HG03442 (cell line): ENCODE measurements at regions not wholly inside any gene's neighbourhood (a gene's known extent, or its start where the extent isn't known, plus 50 kb on each side); places are given as distances from the start of the nearest gene placed in this dataset.
"Not testable (repeated sequence)": the region's sequence is repeated elsewhere in the genome, so short reads cannot be mapped to it uniquely, and the experiment has no call there.

Experiments
- ATAC-seq: cut with Tn5 transposase; IDR thresholded peaks from one replicate; pipeline ENCODE4 v1.9.1; 2021; ENCODE audit warnings: mild to moderate bottlenecking, moderate library complexity; ENCODE audit not compliant: unreplicated experiment

DNA sequence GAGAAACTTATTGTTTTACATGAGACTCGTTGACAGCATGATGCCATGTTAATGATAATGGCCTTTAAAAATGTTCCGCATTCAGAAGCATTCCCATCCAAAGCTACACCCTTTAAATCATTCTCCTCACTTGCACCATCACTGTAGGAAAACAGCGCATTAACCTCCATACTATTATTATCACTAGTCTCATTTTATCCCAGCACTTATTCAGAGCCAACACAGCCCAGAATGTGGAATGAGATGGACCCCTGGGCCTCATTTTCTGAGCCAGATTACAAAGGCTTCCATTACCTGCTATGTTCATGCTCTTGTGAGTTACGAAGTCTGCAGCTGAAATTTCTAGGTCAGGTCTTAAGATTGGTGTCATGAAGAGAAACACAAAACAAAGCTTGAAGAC, 159.4 kb downstream of the HS3ST3A1 start:
- ATAC-seq = no peak

DNA sequence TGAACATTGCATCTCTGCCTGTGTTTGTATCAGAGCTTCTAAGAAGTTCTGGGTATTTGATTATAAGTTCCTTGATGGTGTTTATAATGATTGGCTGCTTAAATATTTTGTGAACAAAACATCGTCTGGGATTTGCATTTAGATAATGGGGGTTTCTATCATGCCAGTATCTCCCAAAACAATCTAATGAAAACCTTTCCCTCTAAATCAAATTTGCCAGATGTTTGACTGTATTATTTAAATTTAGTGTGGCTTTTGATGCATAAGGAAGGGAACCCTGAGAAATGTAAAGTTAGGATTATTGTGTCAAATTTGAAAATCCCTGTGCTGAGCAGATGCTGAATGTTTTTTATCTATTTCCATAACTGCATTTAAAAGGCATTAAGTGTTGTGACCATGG, 159.9 kb downstream of the HS3ST3A1 start:
- ATAC-seq = no peak

DNA sequence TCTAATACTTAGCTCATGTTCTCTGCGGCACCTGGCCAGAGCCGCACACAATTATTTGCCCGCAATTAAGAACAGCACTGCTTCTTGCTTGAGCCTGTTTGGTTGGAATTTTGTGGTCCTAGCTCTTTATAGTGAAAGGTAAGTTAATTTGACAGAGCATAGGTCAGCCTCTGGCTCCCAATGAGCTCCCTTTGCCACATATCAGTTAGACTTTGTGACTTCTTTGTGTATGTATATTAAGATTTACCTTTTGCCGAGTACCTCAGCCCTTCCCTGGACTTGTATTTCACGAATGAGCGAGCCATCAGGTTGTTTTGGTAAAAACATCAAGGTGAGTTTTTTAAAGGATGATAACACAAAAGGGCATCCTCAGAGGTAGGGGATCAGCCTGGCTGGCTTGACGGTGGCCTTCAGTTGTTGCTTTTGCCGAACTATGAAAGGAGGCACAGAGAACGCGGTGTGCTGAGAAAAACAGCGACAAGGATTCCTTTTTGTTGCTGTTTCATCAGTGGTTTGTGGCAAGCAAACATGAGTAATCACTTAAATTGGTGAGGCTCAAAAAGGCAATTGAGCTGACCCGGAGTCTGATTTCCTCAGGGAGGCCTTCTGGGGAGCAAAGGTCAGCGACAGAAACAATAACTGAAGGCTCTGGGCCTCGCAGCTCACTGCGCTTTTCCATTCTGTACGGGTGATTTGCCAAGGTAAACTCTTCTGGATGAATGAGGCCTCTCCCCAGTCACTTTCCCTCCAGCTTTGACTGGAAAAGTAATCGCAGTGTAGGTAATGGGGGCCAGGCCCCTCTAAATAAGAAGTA, 163.6 kb downstream of the HS3ST3A1 start:
- ATAC-seq = no peak

DNA sequence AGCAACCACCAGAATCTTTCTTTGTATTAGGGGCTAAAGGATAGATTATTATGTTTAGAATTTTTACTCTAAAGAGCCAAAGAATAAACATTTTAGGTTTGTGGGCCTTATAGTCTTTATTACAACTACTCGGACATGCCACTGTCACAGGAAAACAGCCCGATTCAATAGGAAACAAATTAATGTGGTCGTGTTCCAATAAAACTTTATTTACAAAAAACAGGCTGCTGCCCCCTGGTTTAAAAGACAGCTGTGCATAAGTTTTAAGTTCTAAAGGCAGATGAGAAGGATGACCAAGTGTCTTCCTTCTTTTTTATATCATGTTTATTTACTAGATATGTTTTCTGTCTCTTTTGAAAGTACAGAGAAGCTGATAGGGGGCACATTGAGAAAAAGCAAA, 166.5 kb downstream of the HS3ST3A1 start:
- no peak for ATAC-seq

DNA sequence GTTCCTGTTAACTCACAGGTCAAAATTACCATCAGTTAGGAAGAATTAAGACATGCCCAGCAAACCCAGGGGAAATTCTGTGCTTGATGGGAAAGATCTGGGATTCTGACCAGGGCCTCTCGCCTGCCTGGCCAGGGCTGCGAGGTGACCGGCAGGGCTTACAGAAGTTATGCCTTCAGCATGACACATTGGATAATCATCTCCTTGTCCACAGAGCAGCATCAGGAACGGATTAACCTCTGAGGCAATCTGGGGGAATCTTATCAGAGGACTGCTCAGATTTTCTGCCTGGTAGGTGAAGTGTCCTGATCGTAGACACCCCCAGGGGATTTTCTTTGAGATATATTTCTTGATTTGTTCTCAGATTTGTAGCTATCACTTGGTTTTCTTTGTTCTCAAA, 172.5 kb downstream of the HS3ST3A1 start:
- ATAC-seq = no peak

DNA sequence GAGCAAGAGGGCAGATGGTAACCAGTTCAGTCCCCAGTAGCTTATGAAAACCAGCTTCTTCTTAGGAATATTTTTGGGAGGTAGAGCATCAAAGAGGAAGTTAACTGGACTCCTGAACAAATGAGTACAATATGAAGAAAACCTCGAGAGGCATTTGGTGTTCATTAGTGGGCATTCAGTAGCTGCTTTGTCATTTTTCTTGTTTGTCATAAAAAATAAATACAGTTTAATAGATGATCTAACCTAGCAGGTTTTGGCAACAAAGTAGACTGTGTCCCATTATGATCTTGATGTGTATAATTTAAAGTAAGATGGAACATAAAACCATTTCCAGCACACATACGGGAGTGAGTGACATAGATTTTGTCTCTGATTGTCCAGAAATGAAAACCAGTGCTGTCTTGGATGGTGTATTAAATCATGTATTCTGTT, 173.1 kb downstream of the HS3ST3A1 start:
- ATAC-seq = no peak

DNA sequence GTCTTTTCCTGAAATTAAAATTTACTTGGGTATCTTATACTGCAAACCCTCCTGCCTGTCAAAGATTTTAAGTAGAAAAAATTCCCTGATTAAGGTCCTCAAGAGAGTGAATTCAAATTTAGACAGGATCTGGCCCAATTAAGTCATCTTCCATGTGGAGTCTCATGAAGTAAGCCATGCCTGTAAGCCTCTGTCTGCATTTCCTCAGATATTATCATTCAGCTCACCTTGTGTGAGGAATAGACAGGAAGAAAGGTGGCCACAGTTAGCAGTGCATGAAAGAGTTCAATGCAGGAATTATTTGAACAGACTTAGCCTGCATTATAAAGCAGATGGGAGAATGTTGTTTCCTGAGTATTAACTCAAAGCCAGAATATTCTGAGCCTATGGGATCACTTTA, 174.7 kb downstream of the HS3ST3A1 start:
- ATAC-seq = no peak

DNA sequence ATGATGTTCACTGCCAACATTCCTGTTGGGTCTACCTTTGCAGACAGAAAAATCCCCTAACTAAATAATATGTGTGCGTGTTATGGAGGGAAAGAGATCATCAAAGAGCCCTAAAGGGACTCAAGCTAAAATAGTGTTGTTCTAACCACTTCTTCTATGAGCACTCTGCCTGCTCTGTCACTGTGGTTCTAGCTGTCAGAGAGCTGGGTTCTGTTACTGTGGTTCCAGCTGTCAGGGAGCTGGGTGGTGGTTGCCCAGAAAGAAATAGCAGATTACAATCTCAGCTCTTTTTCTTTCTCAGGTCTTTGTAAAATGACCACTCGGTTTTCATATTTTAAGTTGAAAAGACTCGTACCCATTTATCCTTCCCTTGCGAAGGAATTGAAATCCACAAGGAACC, 176.3 kb downstream of the HS3ST3A1 start:
- no peak for ATAC-seq

DNA sequence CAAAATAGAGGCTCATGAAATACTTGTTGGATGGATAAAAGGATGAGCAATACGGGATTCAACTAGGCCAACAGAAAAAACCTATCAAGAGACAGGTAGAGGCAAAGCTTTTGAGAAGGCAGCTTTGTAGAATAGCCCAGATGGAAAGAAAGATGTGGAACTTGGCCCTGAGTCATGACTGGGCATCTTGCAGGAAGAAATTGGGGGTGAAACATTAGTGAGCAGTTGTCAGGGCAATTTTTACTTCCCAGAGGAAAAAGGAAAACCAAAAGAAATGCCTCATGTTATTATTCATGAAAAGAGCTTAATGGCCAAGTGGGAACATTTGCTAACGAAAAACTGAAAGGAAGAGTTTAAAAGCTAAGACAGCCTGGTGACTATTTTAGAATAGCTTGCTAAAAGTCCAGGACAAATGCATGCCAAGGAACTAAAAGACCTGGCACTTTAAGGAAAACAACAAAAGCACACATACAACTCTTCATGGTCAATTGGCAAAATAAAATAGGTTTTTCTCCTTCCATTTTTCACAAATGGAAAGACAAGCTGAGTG, 180.1 kb downstream of the HS3ST3A1 start:
- ATAC-seq = no peak

DNA sequence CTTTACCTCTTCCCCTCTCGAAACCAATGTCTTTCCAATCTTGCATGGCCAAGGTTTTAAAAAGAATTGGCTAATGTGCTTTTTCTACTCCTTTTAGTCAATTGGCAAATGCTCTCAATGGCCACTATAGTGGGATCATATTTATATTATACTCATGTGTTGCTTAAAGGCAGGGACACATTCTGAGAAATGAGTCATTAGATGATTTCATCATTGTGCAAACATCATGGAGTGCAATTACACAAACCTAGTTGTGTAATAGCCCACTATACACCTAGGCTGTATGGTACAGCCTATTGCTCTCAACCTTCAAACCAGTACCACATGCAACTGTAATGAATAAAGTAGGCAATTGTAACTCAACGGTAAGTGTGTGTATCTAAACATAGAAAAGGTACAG, 180.9 kb downstream of the HS3ST3A1 start:
- ATAC-seq = no peak

DNA sequence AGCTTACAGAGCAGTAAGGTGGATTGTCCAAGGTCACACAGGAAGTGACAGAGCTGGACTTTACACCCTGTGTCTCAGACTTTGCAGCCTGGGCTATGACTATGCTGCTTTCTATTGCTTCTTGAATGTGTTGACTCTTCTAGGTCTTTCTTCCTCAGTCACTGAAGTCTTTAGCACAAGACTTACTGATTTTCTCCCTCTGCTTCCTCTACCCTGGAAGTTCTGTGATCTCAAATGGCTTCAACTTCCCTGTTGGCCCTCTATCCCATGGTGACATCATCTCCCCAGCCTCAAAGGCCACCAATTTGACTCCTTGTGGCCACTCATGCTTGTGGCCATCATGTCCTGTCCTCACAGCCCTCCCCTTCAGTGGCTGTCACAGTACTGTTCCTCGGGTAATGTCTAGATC, 181.3 kb downstream of the HS3ST3A1 start:
- ATAC-seq = no peak

DNA sequence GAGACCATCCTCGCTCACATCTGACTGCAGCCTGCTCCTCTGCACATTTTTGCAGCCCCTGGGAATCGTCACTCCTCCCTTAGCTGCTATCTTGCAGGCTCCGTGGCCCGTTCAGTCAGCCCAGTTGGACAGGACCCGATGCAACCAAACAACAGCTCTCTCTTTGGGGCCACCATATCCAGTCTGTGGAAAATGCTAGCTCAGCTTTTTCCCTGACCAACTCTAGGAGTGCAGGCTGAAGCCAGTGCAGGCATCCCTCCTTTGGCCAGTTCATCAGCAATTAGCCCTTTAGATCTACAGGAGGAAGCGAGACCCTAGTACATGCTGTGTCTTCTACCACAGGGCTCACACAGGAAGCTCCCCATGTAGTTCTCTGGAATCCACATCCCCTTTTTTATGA, 182.1 kb downstream of the HS3ST3A1 start:
- ATAC-seq = no peak

DNA sequence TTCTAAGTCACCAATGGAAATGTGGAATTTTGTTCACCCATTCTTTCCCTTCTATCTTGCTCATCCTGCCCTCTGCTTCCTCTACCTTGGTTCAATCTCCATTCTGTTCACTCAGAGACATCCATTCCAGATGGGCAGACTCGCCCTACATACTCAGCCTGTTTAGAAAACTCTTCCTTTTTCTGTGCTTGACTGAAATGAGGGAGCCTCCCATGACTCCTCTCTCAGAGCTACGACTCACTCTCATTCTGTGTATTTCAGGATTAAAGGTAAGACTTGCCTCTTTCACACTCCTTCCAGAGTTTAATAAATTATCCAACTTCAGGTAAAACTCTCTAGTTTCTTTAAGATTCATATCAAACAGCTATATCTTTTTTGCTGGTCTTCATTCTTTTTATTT, 182.8 kb downstream of the HS3ST3A1 start:
- no peak for ATAC-seq

DNA sequence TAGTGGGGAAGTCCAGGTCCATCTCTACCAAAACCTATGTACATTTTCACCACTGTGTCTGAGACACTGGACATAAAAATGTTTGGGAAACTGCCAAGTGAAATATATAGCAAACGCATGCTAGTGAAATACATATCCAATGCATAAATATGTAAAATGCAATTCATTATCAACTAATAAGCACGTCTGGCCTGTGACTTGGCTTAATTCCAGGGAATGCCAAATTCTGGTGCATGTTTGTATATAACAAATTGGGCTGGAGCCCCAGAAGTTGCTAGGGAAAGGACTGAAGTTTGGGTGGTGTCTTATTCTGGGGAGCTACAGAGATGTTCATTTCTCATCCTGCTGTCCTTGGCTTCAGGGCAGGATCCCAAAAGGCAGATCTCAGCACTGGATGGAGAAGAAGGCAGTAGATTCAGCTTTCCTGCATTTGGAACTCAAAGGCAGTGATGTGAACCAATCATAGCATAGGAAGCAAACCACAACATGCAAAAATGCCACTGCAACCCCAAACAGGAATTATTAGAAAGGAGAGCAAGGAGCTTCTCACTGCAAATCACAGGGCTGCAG, 184.3 kb downstream of the HS3ST3A1 start:
- ATAC-seq = no peak

DNA sequence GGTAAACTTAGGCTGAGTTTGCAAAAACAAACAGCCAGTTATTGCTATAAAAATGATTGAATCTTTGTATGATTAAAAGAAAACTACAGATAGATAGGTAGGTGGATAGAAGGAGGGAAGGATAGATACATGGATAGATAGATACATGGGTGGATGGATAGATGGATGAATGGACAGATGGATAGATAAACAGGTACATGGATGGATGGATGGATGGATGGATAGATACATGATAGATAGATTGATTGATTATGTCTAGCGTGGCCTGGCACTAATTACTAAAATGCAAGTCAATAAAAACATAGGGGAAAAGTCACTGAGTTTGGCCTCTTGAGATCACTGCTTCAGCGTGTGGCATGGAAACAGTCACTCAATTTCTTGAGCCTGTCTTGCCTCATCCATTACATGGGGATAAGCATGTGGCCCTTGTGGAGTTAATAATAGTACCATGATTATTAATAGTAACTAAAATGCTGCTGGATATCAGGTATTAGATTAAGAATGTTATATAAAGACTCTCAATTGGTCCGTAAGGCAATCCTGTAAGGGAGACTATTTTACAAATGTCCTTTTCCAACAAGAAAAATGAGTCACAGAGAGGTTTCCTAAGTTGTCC, 184.9 kb downstream of the HS3ST3A1 start:
- ATAC-seq = no peak

DNA sequence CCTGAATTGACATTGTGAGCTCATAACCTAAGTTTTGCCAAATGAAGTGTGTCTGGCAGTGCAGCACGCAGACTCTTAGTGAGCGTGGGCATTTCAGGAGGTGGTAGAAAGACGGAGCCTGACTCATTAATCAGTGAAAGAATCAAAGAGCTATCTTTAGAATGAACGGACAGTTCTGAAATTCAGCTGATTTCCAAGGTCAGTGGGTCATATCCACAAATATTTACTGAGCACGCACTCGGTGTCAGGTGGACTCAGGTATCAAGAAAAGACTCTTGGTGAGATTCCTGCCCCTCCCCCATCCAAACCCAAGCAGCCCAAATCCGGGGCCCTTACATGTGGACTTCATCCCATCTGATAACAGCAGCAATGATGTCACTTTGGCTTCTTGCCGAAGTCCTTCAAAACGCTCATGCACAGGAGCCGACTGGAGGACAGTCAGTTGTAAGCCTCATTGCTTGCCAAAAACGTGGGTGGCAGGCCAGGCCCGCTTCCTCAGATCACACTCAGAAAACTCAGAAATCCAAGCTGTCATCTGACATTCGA, 185.8 kb downstream of the HS3ST3A1 start:
- ATAC-seq = no peak

DNA sequence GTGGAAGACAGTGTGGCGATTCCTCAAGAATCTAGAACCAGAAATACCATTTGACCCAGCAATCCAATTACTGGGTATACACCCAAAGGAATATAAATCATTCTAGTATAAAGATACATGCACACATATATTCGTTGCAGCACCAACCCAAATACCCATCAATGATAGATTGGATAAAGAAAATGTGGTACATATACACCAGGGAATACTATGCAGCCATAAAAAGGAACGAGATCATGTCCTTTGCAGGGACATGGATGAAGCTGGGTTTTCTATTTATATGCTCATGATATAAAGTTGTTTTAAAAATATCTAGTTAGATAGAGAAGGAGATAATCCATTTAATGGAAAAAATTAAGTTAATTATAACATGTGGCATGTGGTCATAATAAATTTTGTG, 186.5 kb downstream of the HS3ST3A1 start:
- ATAC-seq = not testable (repeated sequence)

DNA sequence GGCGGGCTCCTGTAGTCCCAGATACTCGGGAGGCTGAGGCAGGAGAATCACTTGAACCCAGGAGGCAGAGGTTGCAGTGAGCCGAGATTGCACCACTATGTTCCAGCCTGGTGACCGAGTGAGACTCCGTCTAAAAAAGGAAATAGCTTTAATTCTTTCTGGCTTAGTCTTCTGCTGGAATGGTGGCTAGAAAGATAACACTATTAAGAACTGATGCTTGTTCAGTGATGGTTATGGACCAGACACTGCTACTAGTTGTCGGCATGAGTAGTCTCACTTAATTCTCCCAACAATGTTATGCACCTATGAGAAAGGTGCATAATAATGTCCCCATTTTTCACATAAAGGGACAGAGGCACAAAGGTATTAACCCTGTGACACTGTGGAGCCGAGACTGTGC, 188.7 kb downstream of the HS3ST3A1 start:
- ATAC-seq = no peak

DNA sequence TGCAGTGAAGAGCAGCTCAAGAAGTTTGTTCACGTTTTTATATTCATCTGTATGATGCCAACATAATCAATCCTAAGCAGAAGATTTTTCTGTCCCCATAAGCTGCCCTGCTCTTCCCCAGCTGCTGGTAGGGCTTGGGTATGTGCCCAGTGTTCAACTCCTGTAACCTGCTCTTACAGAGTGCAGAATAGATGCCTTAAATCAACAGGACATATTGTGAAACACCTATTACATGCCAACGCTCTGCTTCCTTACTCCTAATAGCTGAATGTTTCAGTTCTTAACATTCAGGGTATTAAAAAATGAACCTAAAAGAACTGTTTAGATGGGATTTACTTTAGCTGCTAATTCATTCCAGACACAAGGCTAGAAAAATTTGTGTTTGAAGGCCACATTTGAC, 190.9 kb downstream of the HS3ST3A1 start:
- ATAC-seq = no peak

DNA sequence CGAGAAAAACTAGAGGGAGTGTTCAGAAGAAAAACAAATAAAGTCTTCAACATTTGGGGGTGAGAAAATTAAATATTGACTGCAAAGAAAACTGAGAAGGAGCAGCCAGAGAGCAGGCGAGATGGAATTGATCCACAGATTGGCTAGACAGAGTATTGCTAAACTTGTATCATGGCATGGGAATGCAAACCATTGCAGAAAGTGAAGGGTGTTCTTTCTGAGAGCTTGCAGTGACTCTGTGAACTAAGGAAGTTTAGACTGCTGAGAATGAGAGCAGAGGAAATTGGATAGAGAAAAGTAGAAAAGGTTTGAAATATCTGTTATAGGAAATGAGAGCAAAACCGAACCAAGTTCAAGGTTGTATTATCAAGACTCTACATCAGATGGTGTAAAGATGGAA, 191.5 kb downstream of the HS3ST3A1 start:
- ATAC-seq = no peak

DNA sequence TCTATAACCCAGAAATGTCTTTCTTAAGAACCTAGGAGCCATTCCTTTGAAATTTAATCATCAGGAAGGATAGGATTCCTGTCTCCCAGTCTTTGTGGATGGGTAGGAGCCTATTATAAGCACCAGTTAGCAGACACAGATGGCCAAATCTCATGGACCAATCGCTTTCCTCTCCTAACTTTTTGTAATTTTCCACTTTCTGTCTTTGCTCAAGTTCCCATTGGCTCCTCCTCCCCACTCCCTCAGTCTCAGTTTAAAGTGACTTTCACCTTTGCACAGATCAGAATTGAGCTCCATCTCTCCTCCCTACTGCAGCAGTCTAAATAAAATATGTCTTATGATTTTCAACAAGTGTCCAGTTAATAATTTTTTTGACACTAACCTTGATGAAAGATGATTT, 192.3 kb downstream of the HS3ST3A1 start:
- ATAC-seq = no peak

DNA sequence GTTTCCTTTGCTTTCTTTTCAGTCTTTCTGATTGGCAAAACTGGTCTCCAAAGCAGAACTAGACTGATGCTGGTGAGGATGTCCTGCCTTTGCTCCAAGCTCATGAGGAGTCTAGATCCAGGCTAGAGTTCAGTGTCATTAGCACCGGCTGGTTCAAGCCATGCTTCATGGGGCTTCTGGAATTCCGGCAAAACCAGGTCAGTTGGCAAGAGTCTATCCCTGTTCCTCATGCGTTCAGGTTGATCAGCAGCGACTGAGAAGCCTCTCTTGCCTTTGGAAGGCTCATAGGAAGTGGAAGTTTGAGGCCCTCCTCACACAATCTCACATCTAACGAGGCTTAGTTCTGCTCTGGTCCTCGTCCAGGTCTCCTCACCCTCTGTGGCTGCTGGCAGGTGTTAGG, 194.3 kb downstream of the HS3ST3A1 start:
- ATAC-seq = no peak
